ENCODE measurements at regions not wholly inside any gene's neighbourhood (a gene's known extent, or its start where the extent isn't known, plus 50 kb on each side); places are given as distances from the start of the nearest gene placed in this dataset.
"Not testable (repeated sequence)": the region's sequence is repeated elsewhere in the genome, so short reads cannot be mapped to it uniquely, and the experiment has no call there.

GRCh38 chr14:29982171-29982570, 54.5 kb upstream of the PRKD1 start:
- no peak for DNase-seq

- DNase-seq = no peak
Measured at GRCh38 chr14:29982993-29983392, 55.3 kb upstream of the PRKD1 start.

- not testable (repeated sequence) for DNase-seq
Measured at GRCh38 chr14:29990344-29990857, 62.8 kb upstream of the PRKD1 start.

- DNase-seq = no peak
Measured at GRCh38 chr14:29990993-29991392, 63.3 kb upstream of the PRKD1 start.

- no peak for DNase-seq
Measured at GRCh38 chr14:29993143-29993542, 65.5 kb upstream of the PRKD1 start.

- no peak for DNase-seq
Measured at GRCh38 chr14:29999013-29999539, 71.4 kb upstream of the PRKD1 start.

- no peak for DNase-seq
Measured at GRCh38 chr14:30002859-30003258, 75.2 kb upstream of the PRKD1 start.

- no peak for DNase-seq
Measured at GRCh38 chr14:30005114-30005808, 77.6 kb upstream of the PRKD1 start.

GRCh38 chr14:30006695-30007094, 79.0 kb upstream of the PRKD1 start:
- DNase-seq = no peak

GRCh38 chr14:30015489-30015888, 87.8 kb upstream of the PRKD1 start:
- DNase-seq = no peak

GRCh38 chr14:30016002-30016401, 88.4 kb upstream of the PRKD1 start:
- DNase-seq = no peak

- no peak for DNase-seq
Measured at GRCh38 chr14:30017370-30017993, 89.8 kb upstream of the PRKD1 start.

GRCh38 chr14:30020271-30020670, 92.6 kb upstream of the PRKD1 start:
- DNase-seq = no peak

GRCh38 chr14:30020687-30021086, 93.0 kb upstream of the PRKD1 start:
- no peak for DNase-seq

- not testable (repeated sequence) for DNase-seq
Measured at GRCh38 chr14:30023350-30023749, 95.7 kb upstream of the PRKD1 start.

GRCh38 chr14:30034152-30034551, 106.5 kb upstream of the PRKD1 start:
- no peak for DNase-seq

GRCh38 chr14:30035361-30035760, 107.7 kb upstream of the PRKD1 start:
- DNase-seq = no peak

- DNase-seq = no peak
Measured at GRCh38 chr14:30045720-30046119, 118.1 kb upstream of the PRKD1 start.

- DNase-seq = no peak
Measured at GRCh38 chr14:30053103-30053502, 125.5 kb upstream of the PRKD1 start.

- DNase-seq = no peak
Measured at GRCh38 chr14:30054201-30054600, 126.6 kb upstream of the PRKD1 start.

- no peak for DNase-seq
Measured at GRCh38 chr14:30058401-30058800, 130.8 kb upstream of the PRKD1 start.

GRCh38 chr14:30063746-30064145, 136.1 kb upstream of the PRKD1 start:
- no peak for DNase-seq

GRCh38 chr14:30064454-30064853, 136.8 kb upstream of the PRKD1 start:
- no peak for DNase-seq

GRCh38 chr14:30069536-30069935, 141.9 kb upstream of the PRKD1 start:
- no peak for DNase-seq

Measured in stimulated activated naive CD4-positive, alpha-beta T cell (primary cell).